Endothelial cell of umbilical vein (primary cell): ENCODE measurements at regions not wholly inside any gene's neighbourhood (a gene's known extent, or its start where the extent isn't known, plus 50 kb on each side); places are given as distances from the start of the nearest gene placed in this dataset.

Experiments used
- GATA2 ChIP-seq: IDR thresholded peaks from 2 replicates; pipeline ENCODE4 v1.7.0; 2011; ENCODE audit warnings: low read depth, mild to moderate bottlenecking, moderate library complexity, mixed read lengths, low read length; ENCODE audit not compliant: insufficient read length, insufficient read depth
- POLR2A ChIP-seq: IDR thresholded peaks from 2 replicates; pipeline ENCODE4 v1.6.1; 2012; ENCODE audit warnings: low read depth, mild to moderate bottlenecking, control low read depth, low read length
- POLR2AphosphoS5 ChIP-seq: IDR thresholded peaks from 2 replicates; pipeline ENCODE4 v1.6.1; 2012; ENCODE audit warnings: low read depth, mild to moderate bottlenecking, control low read depth, low read length, moderate library complexity; ENCODE audit not compliant: insufficient read depth
- TF ChIP-seq, protein P1 (sequence below), 2 donors: IDR thresholded peaks; 1 replicate in 1 of 2; 2 replicates in 1 of 2; pipeline ENCODE4 v1.5.1; 2011; ENCODE audit warnings: low read length in 2 of 2, mild to moderate bottlenecking in 2 of 2, moderate library complexity in 2 of 2, control low read depth in 1 of 2, inconsistent platforms in 1 of 2, low read depth in 1 of 2; ENCODE audit not compliant: insufficient read depth in 1 of 2; ENCODE audit errors: extremely low read depth in 1 of 2

DNA sequence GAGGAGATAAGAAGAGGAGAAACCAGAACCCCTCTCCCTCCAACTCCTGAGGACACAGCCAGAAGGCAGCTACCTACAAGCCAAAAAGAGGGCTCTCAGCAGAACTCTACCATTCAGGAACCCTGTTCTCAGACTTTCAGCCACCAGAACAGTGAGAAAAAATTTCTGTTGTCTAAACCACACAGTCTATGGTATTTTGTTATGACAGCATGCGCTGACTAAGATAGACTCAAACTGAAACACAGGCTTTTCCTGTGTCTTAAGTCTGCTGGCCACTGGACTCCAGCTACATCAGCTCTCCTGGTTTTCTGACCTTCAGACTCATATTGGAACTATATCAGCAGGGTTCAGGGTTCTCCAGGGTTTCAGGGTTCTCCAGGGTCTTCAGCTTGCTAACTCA is 126.5 kb upstream of the TNFSF4 start:
- TF ChIP-seq POLR2A: no peak
- TF ChIP-seq, protein P1, sequence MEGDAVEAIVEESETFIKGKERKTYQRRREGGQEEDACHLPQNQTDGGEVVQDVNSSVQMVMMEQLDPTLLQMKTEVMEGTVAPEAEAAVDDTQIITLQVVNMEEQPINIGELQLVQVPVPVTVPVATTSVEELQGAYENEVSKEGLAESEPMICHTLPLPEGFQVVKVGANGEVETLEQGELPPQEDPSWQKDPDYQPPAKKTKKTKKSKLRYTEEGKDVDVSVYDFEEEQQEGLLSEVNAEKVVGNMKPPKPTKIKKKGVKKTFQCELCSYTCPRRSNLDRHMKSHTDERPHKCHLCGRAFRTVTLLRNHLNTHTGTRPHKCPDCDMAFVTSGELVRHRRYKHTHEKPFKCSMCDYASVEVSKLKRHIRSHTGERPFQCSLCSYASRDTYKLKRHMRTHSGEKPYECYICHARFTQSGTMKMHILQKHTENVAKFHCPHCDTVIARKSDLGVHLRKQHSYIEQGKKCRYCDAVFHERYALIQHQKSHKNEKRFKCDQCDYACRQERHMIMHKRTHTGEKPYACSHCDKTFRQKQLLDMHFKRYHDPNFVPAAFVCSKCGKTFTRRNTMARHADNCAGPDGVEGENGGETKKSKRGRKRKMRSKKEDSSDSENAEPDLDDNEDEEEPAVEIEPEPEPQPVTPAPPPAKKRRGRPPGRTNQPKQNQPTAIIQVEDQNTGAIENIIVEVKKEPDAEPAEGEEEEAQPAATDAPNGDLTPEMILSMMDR (IDR thresholded peaks at IDR 0.05; ENCODE audit: extremely low read depth in 1 of 2, insufficient read depth in 1 of 2, low read depth in 1 of 2, low read length in 2 of 2): no peak
- no peak for TF ChIP-seq POLR2AphosphoS5
- no peak for TF ChIP-seq GATA2
